Colon (tissue), 2 donors: ENCODE measurements at regions not wholly inside any gene's neighbourhood (a gene's known extent, or its start where the extent isn't known, plus 50 kb on each side); places are given as distances from the start of the nearest gene placed in this dataset.
"Not testable (repeated sequence)": the region's sequence is repeated elsewhere in the genome, so short reads cannot be mapped to it uniquely, and the experiment has no call there.

Experiments used
- FAIRE-seq: peaks from 2 replicates; lab custom pipeline; 2012; peaks lifted over from hg19 to GRCh38; lab: Jason Lieb, UNC
- donor health status: control.
- donor health status: control.

- FAIRE-seq: no peak
These were observed 71.1 kb downstream of the TRAM1L1 start for GRCh38 chr4:117014236-117014635.

GRCh38 chr4:117010671-117011070, 74.7 kb downstream of the TRAM1L1 start:
- no peak for FAIRE-seq

- no peak for FAIRE-seq
These were observed 84.3 kb downstream of the TRAM1L1 start for GRCh38 chr4:117001077-117001476.

GRCh38 chr4:116982656-116983055, 102.7 kb downstream of the TRAM1L1 start:
- no peak for FAIRE-seq

- FAIRE-seq: not testable (repeated sequence)
These were observed 104.9 kb downstream of the TRAM1L1 start for GRCh38 chr4:116980436-116980835.

GRCh38 chr4:116959045-116959444, 126.3 kb downstream of the TRAM1L1 start:
- FAIRE-seq: no peak

GRCh38 chr4:116953947-116954346, 131.4 kb downstream of the TRAM1L1 start:
- no peak for FAIRE-seq

- FAIRE-seq: no peak
These were observed 132.7 kb downstream of the TRAM1L1 start for GRCh38 chr4:116952530-116953136.

GRCh38 chr4:116949856-116950255, 135.5 kb downstream of the TRAM1L1 start:
- FAIRE-seq: no peak

GRCh38 chr4:116942315-116942714, 143.1 kb downstream of the TRAM1L1 start:
- FAIRE-seq: no peak

GRCh38 chr4:116930329-116930728, 155.0 kb downstream of the TRAM1L1 start:
- no peak for FAIRE-seq

GRCh38 chr4:116926631-116927295, 158.6 kb downstream of the TRAM1L1 start:
- no peak for FAIRE-seq

GRCh38 chr4:116925900-116926457, 159.4 kb downstream of the TRAM1L1 start:
- FAIRE-seq: no peak

GRCh38 chr4:116923389-116923788, 162.0 kb downstream of the TRAM1L1 start:
- FAIRE-seq: no peak

- no peak for FAIRE-seq
These were observed 171.9 kb downstream of the TRAM1L1 start for GRCh38 chr4:116913451-116913850.

- no peak for FAIRE-seq
These were observed 178.6 kb downstream of the TRAM1L1 start for GRCh38 chr4:116906758-116907157.

GRCh38 chr4:116899561-116899960, 185.8 kb downstream of the TRAM1L1 start:
- no peak for FAIRE-seq

GRCh38 chr4:116885579-116885978, 199.8 kb downstream of the TRAM1L1 start:
- no peak for FAIRE-seq

- no peak for FAIRE-seq
These were observed 202.9 kb downstream of the TRAM1L1 start for GRCh38 chr4:116882503-116882902.

GRCh38 chr4:116881077-116881476, 204.3 kb downstream of the TRAM1L1 start:
- FAIRE-seq: no peak

- FAIRE-seq: no peak
These were observed 204.8 kb downstream of the TRAM1L1 start for GRCh38 chr4:116880625-116881024.

- no peak for FAIRE-seq
These were observed 207.1 kb downstream of the TRAM1L1 start for GRCh38 chr4:116878280-116878679.

GRCh38 chr4:116877069-116877468, 208.3 kb downstream of the TRAM1L1 start:
- no peak for FAIRE-seq

GRCh38 chr4:116872941-116873340, 212.4 kb downstream of the TRAM1L1 start:
- no peak for FAIRE-seq
